GM06990 (cell line): ENCODE measurements at regions not wholly inside any gene's neighbourhood (a gene's known extent, or its start where the extent isn't known, plus 50 kb on each side); places are given as distances from the start of the nearest gene placed in this dataset.
"Not testable (repeated sequence)": the region's sequence is repeated elsewhere in the genome, so short reads cannot be mapped to it uniquely, and the experiment has no call there.

Experiments used
- DNase-seq: peaks from one replicate; pipeline ENCODE4 v3.0.0-alpha.2; 2011; ENCODE audit not compliant: insufficient read length; ENCODE audit errors: extremely low read depth
- H3K27me3 ChIP-seq: replicated peaks from 2 replicates; pipeline ENCODE4 v1.6.0; 2011; ENCODE audit warnings: low read length; ENCODE audit not compliant: control insufficient read depth, insufficient read depth
- H3K36me3 ChIP-seq: 2 replicates; pipeline ENCODE4 v1.5.1; 2011; ENCODE audit warnings: low read length; ENCODE audit not compliant: control insufficient read depth, insufficient read depth
- H3K4me3 ChIP-seq: replicated peaks from 2 replicates; pipeline ENCODE4 v1.5.1; 2011; ENCODE audit warnings: low read depth, mild to moderate bottlenecking, control low read depth, low read length
- TF ChIP-seq, protein P1 (sequence below): IDR thresholded peaks from 2 replicates; pipeline ENCODE4 v1.5.1; 2011; ENCODE audit warnings: low read length, control low read depth, mild to moderate bottlenecking, inconsistent platforms; ENCODE audit not compliant: insufficient read depth, poor library complexity, severe bottlenecking

DNA sequence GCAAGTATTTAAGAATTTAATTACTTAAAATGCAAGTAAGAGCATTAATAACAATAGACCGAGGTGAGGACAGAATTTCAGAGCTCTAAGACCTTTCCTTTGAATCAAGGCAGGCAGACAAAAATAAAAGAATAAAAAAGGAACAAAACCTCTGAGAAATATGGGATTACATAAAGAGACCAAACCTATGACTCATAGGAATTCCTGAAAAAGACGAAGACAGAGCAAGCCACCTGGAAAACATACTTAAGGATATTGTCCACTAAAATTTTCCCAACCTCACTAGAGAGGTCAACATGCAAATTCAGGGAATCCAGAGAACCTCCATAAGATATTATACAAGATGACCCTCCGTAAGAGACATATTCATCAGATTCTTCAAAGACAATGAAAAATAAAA is 325.1 kb downstream of the AEBP2 start:
- TF ChIP-seq, protein P1, sequence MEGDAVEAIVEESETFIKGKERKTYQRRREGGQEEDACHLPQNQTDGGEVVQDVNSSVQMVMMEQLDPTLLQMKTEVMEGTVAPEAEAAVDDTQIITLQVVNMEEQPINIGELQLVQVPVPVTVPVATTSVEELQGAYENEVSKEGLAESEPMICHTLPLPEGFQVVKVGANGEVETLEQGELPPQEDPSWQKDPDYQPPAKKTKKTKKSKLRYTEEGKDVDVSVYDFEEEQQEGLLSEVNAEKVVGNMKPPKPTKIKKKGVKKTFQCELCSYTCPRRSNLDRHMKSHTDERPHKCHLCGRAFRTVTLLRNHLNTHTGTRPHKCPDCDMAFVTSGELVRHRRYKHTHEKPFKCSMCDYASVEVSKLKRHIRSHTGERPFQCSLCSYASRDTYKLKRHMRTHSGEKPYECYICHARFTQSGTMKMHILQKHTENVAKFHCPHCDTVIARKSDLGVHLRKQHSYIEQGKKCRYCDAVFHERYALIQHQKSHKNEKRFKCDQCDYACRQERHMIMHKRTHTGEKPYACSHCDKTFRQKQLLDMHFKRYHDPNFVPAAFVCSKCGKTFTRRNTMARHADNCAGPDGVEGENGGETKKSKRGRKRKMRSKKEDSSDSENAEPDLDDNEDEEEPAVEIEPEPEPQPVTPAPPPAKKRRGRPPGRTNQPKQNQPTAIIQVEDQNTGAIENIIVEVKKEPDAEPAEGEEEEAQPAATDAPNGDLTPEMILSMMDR = no peak
- Histone ChIP-seq H3K36me3 (no peaks in the 10 kb centered on the region), H3K4me3 (no peak overlapping the region), H3K27me3 (no peaks in the 10 kb centered on the region)
- DNase-seq = no peak

DNA sequence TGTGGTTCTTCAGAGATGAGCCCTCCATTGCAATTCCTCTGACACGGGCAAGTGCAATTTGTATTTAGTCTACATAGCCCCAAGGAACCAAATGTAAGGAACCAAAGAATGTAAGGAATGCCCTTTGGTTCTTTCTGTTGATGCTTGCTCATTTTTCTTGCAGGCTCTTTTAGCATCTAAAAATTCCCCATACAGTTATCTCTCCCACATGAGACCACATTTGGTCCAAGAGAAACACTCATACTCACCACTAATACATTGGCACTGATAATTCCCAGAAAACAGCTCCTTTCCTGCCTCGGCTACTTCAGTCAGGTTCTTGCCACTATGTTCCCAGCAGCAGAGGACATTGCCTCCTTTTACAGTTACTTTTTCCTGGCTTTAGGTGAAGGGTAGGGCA is 332.6 kb downstream of the AEBP2 start:
- TF ChIP-seq, protein P1 = no peak
- H3K27me3 ChIP-seq = no peaks in the 10 kb centered on the region
- no peak for DNase-seq

GRCh38 chr12:19772776-19773175 is 333.5 kb downstream of the AEBP2 start:
- H3K27me3 ChIP-seq = no peaks in the 10 kb centered on the region
- TF ChIP-seq, protein P1 = no peak
- DNase-seq = no peak
- no peak overlapping the region for H3K4me3 ChIP-seq
- H3K36me3 ChIP-seq = no peaks in the 10 kb centered on the region

More for the DNA sequence above, 332.6 kb downstream of the AEBP2 start:
- H3K4me3 ChIP-seq = no peak overlapping the region
- H3K36me3 ChIP-seq = no peaks in the 10 kb centered on the region

- no peak for DNase-seq
- Histone ChIP-seq H3K4me3 (no peak overlapping the region), H3K27me3 (no peaks in the 10 kb centered on the region), H3K36me3 (no peaks in the 10 kb centered on the region)
- TF ChIP-seq, protein P1 = no peak
These were observed 335.9 kb downstream of the AEBP2 start for GRCh38 chr12:19775241-19775640.

DNA sequence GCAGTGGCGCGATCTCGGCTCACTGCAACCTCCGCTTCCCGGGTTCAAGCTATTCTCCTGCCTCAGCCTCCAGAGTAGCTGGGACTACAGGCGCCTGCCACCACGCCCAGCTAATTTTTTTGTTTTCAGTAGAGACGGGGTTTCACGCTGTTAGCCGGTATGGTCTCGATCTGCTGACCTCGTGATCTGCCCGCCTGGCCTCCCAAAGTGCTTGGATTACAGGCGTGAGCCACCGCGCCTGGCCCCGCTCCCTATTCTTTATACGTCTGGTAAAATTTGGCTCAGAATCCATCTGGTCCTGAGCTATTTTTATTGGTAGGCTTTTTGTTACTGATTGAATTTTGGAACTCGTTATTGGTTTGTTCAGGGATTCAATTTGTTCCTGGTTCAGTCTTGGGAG is 336.7 kb downstream of the AEBP2 start:
- not testable (repeated sequence) for H3K4me3 ChIP-seq, DNase-seq, H3K36me3 ChIP-seq, H3K27me3 ChIP-seq

GRCh38 chr12:19778172-19778571 is 338.9 kb downstream of the AEBP2 start:
- H3K4me3 ChIP-seq = no peak overlapping the region
- no peak for DNase-seq
- no peaks in the 10 kb centered on the region for H3K36me3 ChIP-seq
- H3K27me3 ChIP-seq = no peaks in the 10 kb centered on the region
- TF ChIP-seq, protein P1 = no peak
